ENCODE measurements at regions not wholly inside any gene's neighbourhood (a gene's known extent, or its start where the extent isn't known, plus 50 kb on each side); places are given as distances from the start of the nearest gene placed in this dataset.

- DNase-seq, result no peak
Observed at GRCh38 chr4:104901961-104902605, 244.6 kb upstream of the TET2 start.

- DNase-seq, result no peak
Observed at GRCh38 chr4:104905065-104905464, 241.6 kb upstream of the TET2 start.

GRCh38 chr4:104905546-104905945, 241.1 kb upstream of the TET2 start:
- no peak for DNase-seq

GRCh38 chr4:104906276-104906675, 240.4 kb upstream of the TET2 start:
- DNase-seq, result no peak

- no peak for DNase-seq
Observed at GRCh38 chr4:104907074-104907649, 239.5 kb upstream of the TET2 start.

GRCh38 chr4:104907991-104908390, 238.7 kb upstream of the TET2 start:
- DNase-seq, result no peak

GRCh38 chr4:104909376-104909775, 237.3 kb upstream of the TET2 start:
- no peak for DNase-seq

GRCh38 chr4:104912518-104912917, 234.2 kb upstream of the TET2 start:
- no peak for DNase-seq

- no peak for DNase-seq
Observed at GRCh38 chr4:104915373-104915772, 231.3 kb upstream of the TET2 start.

GRCh38 chr4:104915864-104916263, 230.8 kb upstream of the TET2 start:
- DNase-seq, result no peak

- DNase-seq, result no peak
Observed at GRCh38 chr4:104919406-104919805, 227.3 kb upstream of the TET2 start.

- DNase-seq, result no peak
Observed at GRCh38 chr4:104930298-104930697, 216.4 kb upstream of the TET2 start.

GRCh38 chr4:104930745-104931736, 215.6 kb upstream of the TET2 start:
- DNase-seq, result peak; percentile 48

- no peak for DNase-seq
Observed at GRCh38 chr4:104938624-104939023, 208.1 kb upstream of the TET2 start.

- no peak for DNase-seq
Observed at GRCh38 chr4:104940927-104941326, 205.7 kb upstream of the TET2 start.

GRCh38 chr4:104941661-104942062, 205.0 kb upstream of the TET2 start:
- DNase-seq, result no peak

- no peak for DNase-seq
Observed at GRCh38 chr4:104942990-104943743, 203.5 kb upstream of the TET2 start.

- DNase-seq, result no peak
Observed at GRCh38 chr4:104944596-104944995, 202.1 kb upstream of the TET2 start.

GRCh38 chr4:104964410-104965175, 182.1 kb upstream of the TET2 start:
- no peak for DNase-seq

GRCh38 chr4:104966349-104967033, 180.2 kb upstream of the TET2 start:
- DNase-seq, result peak; percentile 37

- no peak for DNase-seq
Observed at GRCh38 chr4:104967034-104967401, 179.7 kb upstream of the TET2 start.

Measured in stimulated activated CD4-positive, alpha-beta T cell treated with anti-CD3 and anti-CD28 coated beads, Interleukin-4, amount 100 ng/mL, for 24 hours (primary cell).